ENCODE measurements at regions not wholly inside any gene's neighbourhood (a gene's known extent, or its start where the extent isn't known, plus 50 kb on each side); places are given as distances from the start of the nearest gene placed in this dataset.

- no peak for DNase-seq (ENCODE audit: low read depth, low spot score)
Measured at GRCh38 chr2:74036010-74036409, 51.3 kb downstream of the TET3 start.

- DNase-seq (ENCODE audit: low read depth, low spot score) = no peak
Measured at GRCh38 chr2:74036450-74037195, 51.9 kb downstream of the TET3 start.

GRCh38 chr2:74037379-74037860, 52.7 kb downstream of the TET3 start:
- no peak for DNase-seq (ENCODE audit: low read depth, low spot score)

- no peak for DNase-seq (ENCODE audit: low read depth, low spot score)
Measured at GRCh38 chr2:74039611-74040010, 54.9 kb downstream of the TET3 start.

- DNase-seq (ENCODE audit: low read depth, low spot score) = no peak
Measured at GRCh38 chr2:74041182-74041581, 56.5 kb downstream of the TET3 start.

GRCh38 chr2:74041726-74042125, 57.0 kb downstream of the TET3 start:
- no peak for DNase-seq (ENCODE audit: low read depth, low spot score)

- no peak for DNase-seq (ENCODE audit: low read depth, low spot score)
Measured at GRCh38 chr2:74042606-74043005, 57.9 kb downstream of the TET3 start.

GRCh38 chr2:74043345-74044329, 58.9 kb downstream of the TET3 start:
- no peak for DNase-seq (ENCODE audit: low read depth, low spot score)

GRCh38 chr2:74044999-74045398, 60.3 kb downstream of the TET3 start:
- no peak for DNase-seq (ENCODE audit: low read depth, low spot score)

- peak; percentile 31 for DNase-seq (ENCODE audit: low read depth, low spot score)
Measured at GRCh38 chr2:74045454-74045853, 60.7 kb downstream of the TET3 start.

- DNase-seq (ENCODE audit: low read depth, low spot score) = no peak
Measured at GRCh38 chr2:74046441-74046840, 61.7 kb downstream of the TET3 start.

- DNase-seq (ENCODE audit: low read depth, low spot score) = no peak
Measured at GRCh38 chr2:74047152-74047551, 62.4 kb downstream of the TET3 start.

- no peak for DNase-seq (ENCODE audit: low read depth, low spot score)
Measured at GRCh38 chr2:74048147-74048546, 63.4 kb downstream of the TET3 start.

- no peak for DNase-seq (ENCODE audit: low read depth, low spot score)
Measured at GRCh38 chr2:74048843-74049519, 64.3 kb downstream of the TET3 start.

GRCh38 chr2:74050151-74050550, 65.4 kb downstream of the TET3 start:
- no peak for DNase-seq (ENCODE audit: low read depth, low spot score)

GRCh38 chr2:74051504-74051903, 66.8 kb downstream of the TET3 start:
- no peak for DNase-seq (ENCODE audit: low read depth, low spot score)

GRCh38 chr2:74052732-74053710, 68.3 kb downstream of the TET3 start:
- DNase-seq (ENCODE audit: low read depth, low spot score) = no peak

- DNase-seq (ENCODE audit: low read depth, low spot score) = no peak
Measured at GRCh38 chr2:74053959-74054715, 69.4 kb downstream of the TET3 start.

GRCh38 chr2:74059137-74059775, 74.5 kb downstream of the TET3 start:
- no peak for DNase-seq (ENCODE audit: low read depth, low spot score)

GRCh38 chr2:74063486-74063885, 78.8 kb downstream of the TET3 start:
- no peak for DNase-seq (ENCODE audit: low read depth, low spot score)

Measured in ELF-1 (cell line).